ENCODE measurements at regions not wholly inside any gene's neighbourhood (a gene's known extent, or its start where the extent isn't known, plus 50 kb on each side); places are given as distances from the start of the nearest gene placed in this dataset.

DNA sequence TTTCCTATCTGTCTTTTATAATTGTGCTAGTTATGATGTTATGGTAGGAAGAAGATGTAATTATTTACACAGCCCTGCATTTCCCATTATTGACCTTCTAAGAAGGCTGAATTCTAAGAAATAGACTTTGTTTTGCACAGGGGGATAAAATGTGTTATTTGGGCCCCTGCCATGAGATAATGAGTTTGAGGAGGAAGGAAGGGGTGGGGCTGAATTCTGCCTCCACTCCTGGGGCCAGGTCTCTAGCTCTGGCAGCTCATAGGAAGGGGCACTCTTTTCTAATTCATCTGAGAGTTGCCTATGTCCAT is 69.2 kb upstream of the GOLGA8B start (continued):
- TF ChIP-seq, protein P1, sequence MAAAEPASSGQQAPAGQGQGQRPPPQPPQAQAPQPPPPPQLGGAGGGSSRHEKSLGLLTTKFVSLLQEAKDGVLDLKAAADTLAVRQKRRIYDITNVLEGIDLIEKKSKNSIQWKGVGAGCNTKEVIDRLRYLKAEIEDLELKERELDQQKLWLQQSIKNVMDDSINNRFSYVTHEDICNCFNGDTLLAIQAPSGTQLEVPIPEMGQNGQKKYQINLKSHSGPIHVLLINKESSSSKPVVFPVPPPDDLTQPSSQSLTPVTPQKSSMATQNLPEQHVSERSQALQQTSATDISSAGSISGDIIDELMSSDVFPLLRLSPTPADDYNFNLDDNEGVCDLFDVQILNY (CRISPR knock-in tag; IDR thresholded peaks at IDR 0.05) = no peak
- TF ChIP-seq, protein P2, sequence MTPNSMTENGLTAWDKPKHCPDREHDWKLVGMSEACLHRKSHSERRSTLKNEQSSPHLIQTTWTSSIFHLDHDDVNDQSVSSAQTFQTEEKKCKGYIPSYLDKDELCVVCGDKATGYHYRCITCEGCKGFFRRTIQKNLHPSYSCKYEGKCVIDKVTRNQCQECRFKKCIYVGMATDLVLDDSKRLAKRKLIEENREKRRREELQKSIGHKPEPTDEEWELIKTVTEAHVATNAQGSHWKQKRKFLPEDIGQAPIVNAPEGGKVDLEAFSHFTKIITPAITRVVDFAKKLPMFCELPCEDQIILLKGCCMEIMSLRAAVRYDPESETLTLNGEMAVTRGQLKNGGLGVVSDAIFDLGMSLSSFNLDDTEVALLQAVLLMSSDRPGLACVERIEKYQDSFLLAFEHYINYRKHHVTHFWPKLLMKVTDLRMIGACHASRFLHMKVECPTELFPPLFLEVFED (CRISPR knock-in tag; conservative IDR thresholded peaks at IDR 0.05) = no peak
- TF ChIP-seq MCM2 (IDR thresholded peaks at IDR 0.05; ENCODE audit: low read depth) = no peak
- peak; percentile 40; the same call in 1 of the 2 replicates for TF ChIP-seq STAT5A (IDR thresholded peaks at IDR 0.05; ENCODE audit: borderline replicate concordance, low read length)
- TF ChIP-seq ZC3H11A (IDR thresholded peaks at IDR 0.05; ENCODE audit: low read depth, low read length) = no peak
- TF ChIP-seq LARP7 (IDR thresholded peaks at IDR 0.05) = no peak
- TF ChIP-seq SPI1 (IDR thresholded peaks at IDR 0.05; ENCODE audit: borderline replicate concordance, low read depth, low read length) = 0 out of 2 replicates have a peak, but pooled peaks have one; percentile 1
- peak; percentile 69; the same call in 1 of the 2 replicates for TF ChIP-seq SOX6 (IDR thresholded peaks at IDR 0.05)
- TF ChIP-seq POLR2B (IDR thresholded peaks at IDR 0.05; ENCODE audit: low read depth, partially characterized antibody) = no peak
- TF ChIP-seq ETS2 (tag; IDR thresholded peaks at IDR 0.05; ENCODE audit: borderline replicate concordance, poor library complexity, severe bottlenecking) = no peak
- no peak for TF ChIP-seq RBM14 (IDR thresholded peaks at IDR 0.05; ENCODE audit: borderline replicate concordance, insufficient read depth, low read depth, low read length)
- TF ChIP-seq, protein P3, sequence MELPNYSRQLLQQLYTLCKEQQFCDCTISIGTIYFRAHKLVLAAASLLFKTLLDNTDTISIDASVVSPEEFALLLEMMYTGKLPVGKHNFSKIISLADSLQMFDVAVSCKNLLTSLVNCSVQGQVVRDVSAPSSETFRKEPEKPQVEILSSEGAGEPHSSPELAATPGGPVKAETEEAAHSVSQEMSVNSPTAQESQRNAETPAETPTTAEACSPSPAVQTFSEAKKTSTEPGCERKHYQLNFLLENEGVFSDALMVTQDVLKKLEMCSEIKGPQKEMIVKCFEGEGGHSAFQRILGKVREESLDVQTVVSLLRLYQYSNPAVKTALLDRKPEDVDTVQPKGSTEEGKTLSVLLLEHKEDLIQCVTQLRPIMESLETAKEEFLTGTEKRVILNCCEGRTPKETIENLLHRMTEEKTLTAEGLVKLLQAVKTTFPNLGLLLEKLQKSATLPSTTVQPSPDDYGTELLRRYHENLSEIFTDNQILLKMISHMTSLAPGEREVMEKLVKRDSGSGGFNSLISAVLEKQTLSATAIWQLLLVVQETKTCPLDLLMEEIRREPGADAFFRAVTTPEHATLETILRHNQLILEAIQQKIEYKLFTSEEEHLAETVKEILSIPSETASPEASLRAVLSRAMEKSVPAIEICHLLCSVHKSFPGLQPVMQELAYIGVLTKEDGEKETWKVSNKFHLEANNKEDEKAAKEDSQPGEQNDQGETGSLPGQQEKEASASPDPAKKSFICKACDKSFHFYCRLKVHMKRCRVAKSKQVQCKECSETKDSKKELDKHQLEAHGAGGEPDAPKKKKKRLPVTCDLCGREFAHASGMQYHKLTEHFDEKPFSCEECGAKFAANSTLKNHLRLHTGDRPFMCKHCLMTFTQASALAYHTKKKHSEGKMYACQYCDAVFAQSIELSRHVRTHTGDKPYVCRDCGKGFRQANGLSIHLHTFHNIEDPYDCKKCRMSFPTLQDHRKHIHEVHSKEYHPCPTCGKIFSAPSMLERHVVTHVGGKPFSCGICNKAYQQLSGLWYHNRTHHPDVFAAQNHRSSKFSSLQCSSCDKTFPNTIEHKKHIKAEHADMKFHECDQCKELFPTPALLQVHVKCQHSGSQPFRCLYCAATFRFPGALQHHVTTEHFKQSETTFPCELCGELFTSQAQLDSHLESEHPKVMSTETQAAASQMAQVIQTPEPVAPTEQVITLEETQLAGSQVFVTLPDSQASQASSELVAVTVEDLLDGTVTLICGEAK (IDR thresholded peaks at IDR 0.05) = no peak
- TF ChIP-seq, protein P3 (CRISPR knock-in tag; IDR thresholded peaks at IDR 0.05) = no peak
- TF ChIP-seq KLF10 (CRISPR knock-in tag; IDR thresholded peaks at IDR 0.05) = no peak
- TF ChIP-seq RCOR1 (IDR thresholded peaks at IDR 0.05; ENCODE audit: borderline replicate concordance in 1 of 2, low read depth in 2 of 2, low read length in 2 of 2) = 0 out of 4 replicates have a peak, but pooled peaks of 1 of the 2 experiments have one; percentile 21
- peak; percentile 84; the same call in 1 of the 2 replicates for TF ChIP-seq EP300 (IDR thresholded peaks at IDR 0.05; ENCODE audit: low read length)
- TF ChIP-seq TAL1 (IDR thresholded peaks at IDR 0.05) = 0 out of 2 replicates have a peak, but pooled peaks have one; percentile 10
- TF ChIP-seq ZNF232 (CRISPR knock-in tag; IDR thresholded peaks at IDR 0.05) = peak; percentile 45; the same call in 1 of the 2 replicates
- TF ChIP-seq NCOR1 (IDR thresholded peaks at IDR 0.05) = peak; percentile 60; the same call in 1 of the 2 replicates
- no peak for TF ChIP-seq CSDE1 (IDR thresholded peaks at IDR 0.05)
- no peak for TF ChIP-seq NCOA1 (IDR thresholded peaks at IDR 0.05; ENCODE audit: low read depth)
